ENCODE measurements at regions not wholly inside any gene's neighbourhood (a gene's known extent, or its start where the extent isn't known, plus 50 kb on each side); places are given as distances from the start of the nearest gene placed in this dataset.

GRCh38 chr10:57186201-57186600, 825.1 kb upstream of the ZWINT start:
- Mint-ChIP-seq H3K27me3 (no peaks in the 10 kb centered on the region), H3K9me3 (ENCODE audit: low read depth) (peaks cover 15% of the 10 kb centered on the region), H3K27ac (no peak overlapping the region), H3K36me3 (no peaks in the 10 kb centered on the region), H3K4me1 (ENCODE audit: low read depth) (no peaks in the 10 kb centered on the region), H3K4me3 (no peak overlapping the region)

DNA sequence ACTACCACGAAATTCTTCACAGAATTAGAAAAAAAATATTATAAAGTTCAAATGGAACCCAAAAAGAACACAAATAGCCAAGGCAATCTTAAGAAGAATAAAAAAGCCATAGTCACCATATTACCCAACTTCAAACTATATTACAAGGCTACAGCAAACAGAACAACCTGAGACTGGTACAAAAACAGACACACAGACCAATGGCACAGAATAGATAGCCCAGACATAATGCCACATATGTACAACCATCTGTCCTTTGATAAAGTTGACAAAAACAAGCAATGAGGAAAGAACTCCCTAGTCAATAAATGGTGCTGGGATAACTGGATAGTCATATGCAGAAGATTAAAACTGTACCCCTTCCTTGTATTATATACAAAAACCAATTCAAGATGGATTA, 808.5 kb upstream of the ZWINT start:
- Mint-ChIP-seq H3K27ac (no peak overlapping the region), H3K9me3 (ENCODE audit: low read depth) (peaks cover 21% of the 10 kb centered on the region), H3K4me1 (ENCODE audit: low read depth) (no peaks in the 10 kb centered on the region), H3K27me3 (no peaks in the 10 kb centered on the region), H3K36me3 (no peaks in the 10 kb centered on the region), H3K4me3 (no peak overlapping the region)

- Mint-ChIP-seq H3K36me3 (no peaks in the 10 kb centered on the region), H3K27ac (no peak overlapping the region), H3K4me1 (ENCODE audit: low read depth) (no peaks in the 10 kb centered on the region), H3K9me3 (ENCODE audit: low read depth) (peaks cover 19% of the 10 kb centered on the region), H3K27me3 (no peaks in the 10 kb centered on the region), H3K4me3 (no peak overlapping the region)
Observed at GRCh38 chr10:57168611-57169240, 807.7 kb upstream of the ZWINT start.

GRCh38 chr10:57165671-57166070, 804.6 kb upstream of the ZWINT start:
- H3K36me3 Mint-ChIP-seq, result no peaks in the 10 kb centered on the region
- H3K27me3 Mint-ChIP-seq, result no peaks in the 10 kb centered on the region
- H3K9me3 Mint-ChIP-seq (ENCODE audit: low read depth), result peaks cover 20% of the 10 kb centered on the region
- H3K4me1 Mint-ChIP-seq (ENCODE audit: low read depth), result no peaks in the 10 kb centered on the region
- no peak overlapping the region for H3K4me3 Mint-ChIP-seq
- H3K27ac Mint-ChIP-seq, result no peak overlapping the region

GRCh38 chr10:57162231-57162630, 801.2 kb upstream of the ZWINT start:
- no peak overlapping the region for H3K27ac Mint-ChIP-seq
- H3K27me3 Mint-ChIP-seq, result no peaks in the 10 kb centered on the region
- no peaks in the 10 kb centered on the region for H3K36me3 Mint-ChIP-seq
- H3K4me1 Mint-ChIP-seq (ENCODE audit: low read depth), result no peaks in the 10 kb centered on the region
- H3K9me3 Mint-ChIP-seq (ENCODE audit: low read depth), result peaks cover 15% of the 10 kb centered on the region
- H3K4me3 Mint-ChIP-seq, result no peak overlapping the region

- Mint-ChIP-seq H3K4me1 (ENCODE audit: low read depth) (no peaks in the 10 kb centered on the region), H3K27me3 (no peaks in the 10 kb centered on the region), H3K27ac (no peak overlapping the region), H3K9me3 (ENCODE audit: low read depth) (peaks cover 5% of the 10 kb centered on the region), H3K4me3 (no peak overlapping the region), H3K36me3 (no peaks in the 10 kb centered on the region)
Observed at GRCh38 chr10:57161157-57161556, 800.1 kb upstream of the ZWINT start.

DNA sequence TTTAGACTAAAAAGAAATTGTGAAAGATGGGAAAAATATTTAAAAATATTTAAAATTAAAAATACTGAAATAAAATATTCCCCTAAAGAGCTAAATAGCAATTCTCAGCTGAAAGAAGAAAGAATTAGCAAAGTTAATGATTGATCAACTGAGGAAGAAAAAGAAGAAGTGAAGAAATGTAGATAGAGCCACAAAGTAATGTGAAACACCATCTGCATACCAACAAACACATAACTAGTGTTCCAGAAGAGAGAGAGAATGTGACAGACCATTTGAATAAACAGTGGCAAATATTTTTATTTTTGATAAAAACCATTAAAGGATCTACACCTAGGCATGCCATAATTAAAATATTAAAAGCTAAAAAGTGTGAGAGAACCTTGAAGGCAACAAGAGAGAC, 784.5 kb upstream of the ZWINT start:
- H3K27me3 Mint-ChIP-seq, result no peaks in the 10 kb centered on the region
- no peak overlapping the region for H3K4me3 Mint-ChIP-seq
- H3K4me1 Mint-ChIP-seq (ENCODE audit: low read depth), result no peaks in the 10 kb centered on the region
- H3K27ac Mint-ChIP-seq, result no peak overlapping the region
- H3K9me3 Mint-ChIP-seq (ENCODE audit: low read depth), result peaks cover 9% of the 10 kb centered on the region
- H3K36me3 Mint-ChIP-seq, result no peaks in the 10 kb centered on the region

DNA sequence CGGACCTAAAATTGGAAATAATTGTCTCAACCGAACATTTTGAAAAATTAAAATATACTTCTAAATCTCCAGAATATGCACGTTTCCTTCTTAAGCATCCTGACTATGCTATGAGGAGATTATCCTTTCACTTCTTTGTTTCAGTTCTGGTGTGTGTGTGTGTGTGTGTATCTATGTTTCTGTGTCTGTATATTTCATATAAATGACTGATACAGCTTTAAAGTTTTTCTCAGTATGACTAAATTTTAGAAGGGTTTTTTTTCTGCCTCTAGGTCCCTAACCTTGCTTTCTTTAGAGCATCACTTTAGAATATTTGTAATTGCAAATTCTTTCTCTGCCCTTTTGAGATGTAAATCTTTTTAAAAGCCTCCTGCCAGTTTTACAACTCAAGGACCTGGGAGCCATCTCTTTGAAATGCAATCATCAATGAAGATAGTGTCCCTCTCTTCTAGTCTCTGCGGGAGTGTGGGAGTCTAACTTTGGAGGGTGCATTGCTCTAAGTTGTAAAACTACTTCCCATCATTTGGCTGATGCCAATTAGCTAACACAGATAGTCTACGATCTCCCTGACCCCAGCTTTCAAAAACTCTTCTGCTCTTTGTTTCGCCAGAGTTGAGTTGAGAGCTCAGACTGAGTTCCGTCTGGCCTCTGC, 782.0 kb upstream of the ZWINT start:
- no peaks in the 10 kb centered on the region for H3K36me3 Mint-ChIP-seq
- H3K9me3 Mint-ChIP-seq (ENCODE audit: low read depth), result no peaks in the 10 kb centered on the region
- H3K4me1 Mint-ChIP-seq (ENCODE audit: low read depth), result no peaks in the 10 kb centered on the region
- H3K4me3 Mint-ChIP-seq, result no peak overlapping the region
- no peaks in the 10 kb centered on the region for H3K27me3 Mint-ChIP-seq
- H3K27ac Mint-ChIP-seq, result no peak overlapping the region

GRCh38 chr10:57141708-57142107, 780.6 kb upstream of the ZWINT start:
- Mint-ChIP-seq H3K27me3 (no peaks in the 10 kb centered on the region), H3K4me1 (ENCODE audit: low read depth) (no peaks in the 10 kb centered on the region), H3K9me3 (ENCODE audit: low read depth) (no peaks in the 10 kb centered on the region), H3K27ac (no peak overlapping the region), H3K4me3 (no peak overlapping the region), H3K36me3 (no peaks in the 10 kb centered on the region)

GRCh38 chr10:57119684-57120083, 758.6 kb upstream of the ZWINT start:
- H3K27ac Mint-ChIP-seq, result no peak overlapping the region
- H3K9me3 Mint-ChIP-seq (ENCODE audit: low read depth), result peaks cover 13% of the 10 kb centered on the region
- no peak overlapping the region for H3K4me3 Mint-ChIP-seq
- H3K36me3 Mint-ChIP-seq, result no peaks in the 10 kb centered on the region
- H3K4me1 Mint-ChIP-seq (ENCODE audit: low read depth), result no peaks in the 10 kb centered on the region
- H3K27me3 Mint-ChIP-seq, result no peaks in the 10 kb centered on the region

GRCh38 chr10:57113545-57113944, 752.5 kb upstream of the ZWINT start:
- no peaks in the 10 kb centered on the region for H3K4me1 Mint-ChIP-seq (ENCODE audit: low read depth)
- peaks cover 12% of the 10 kb centered on the region for H3K9me3 Mint-ChIP-seq (ENCODE audit: low read depth)
- no peaks in the 10 kb centered on the region for H3K36me3 Mint-ChIP-seq
- no peak overlapping the region for H3K27ac Mint-ChIP-seq
- H3K4me3 Mint-ChIP-seq, result no peak overlapping the region
- H3K27me3 Mint-ChIP-seq, result no peaks in the 10 kb centered on the region

- peaks cover 7% of the 10 kb centered on the region for H3K9me3 Mint-ChIP-seq (ENCODE audit: low read depth)
- no peak overlapping the region for H3K27ac Mint-ChIP-seq
- H3K27me3 Mint-ChIP-seq, result no peaks in the 10 kb centered on the region
- H3K4me3 Mint-ChIP-seq, result no peak overlapping the region
- H3K36me3 Mint-ChIP-seq, result no peaks in the 10 kb centered on the region
- no peaks in the 10 kb centered on the region for H3K4me1 Mint-ChIP-seq (ENCODE audit: low read depth)
Observed at GRCh38 chr10:57102236-57102635, 741.2 kb upstream of the ZWINT start.

GRCh38 chr10:57098146-57098545, 737.1 kb upstream of the ZWINT start:
- peaks cover 5% of the 10 kb centered on the region for H3K9me3 Mint-ChIP-seq (ENCODE audit: low read depth)
- no peak overlapping the region for H3K4me3 Mint-ChIP-seq
- no peaks in the 10 kb centered on the region for H3K36me3 Mint-ChIP-seq
- no peaks in the 10 kb centered on the region for H3K27me3 Mint-ChIP-seq
- H3K27ac Mint-ChIP-seq, result no peak overlapping the region
- H3K4me1 Mint-ChIP-seq (ENCODE audit: low read depth), result no peaks in the 10 kb centered on the region

DNA sequence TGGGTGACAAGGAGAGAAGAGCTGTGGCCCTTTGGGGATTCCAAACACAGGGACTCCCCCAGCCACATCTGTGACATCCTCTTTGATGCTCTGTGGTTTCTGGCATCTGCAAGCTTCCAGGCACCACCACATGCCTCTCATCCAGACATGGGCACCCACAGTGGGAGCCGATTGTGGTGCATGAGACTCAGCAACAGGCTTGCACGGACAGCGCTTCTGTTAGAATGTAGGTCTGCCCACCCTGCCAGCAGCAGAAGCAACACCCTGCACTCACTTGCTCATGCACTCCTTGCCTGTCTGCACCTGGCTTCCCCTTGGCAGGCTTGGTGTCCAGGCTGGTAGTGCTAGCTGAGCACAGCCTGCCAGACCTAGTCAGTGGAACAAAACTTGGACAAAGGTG, 735.0 kb upstream of the ZWINT start:
- Mint-ChIP-seq H3K36me3 (no peaks in the 10 kb centered on the region), H3K27ac (no peak overlapping the region), H3K9me3 (ENCODE audit: low read depth) (peaks cover 15% of the 10 kb centered on the region), H3K4me1 (ENCODE audit: low read depth) (no peaks in the 10 kb centered on the region), H3K4me3 (no peak overlapping the region), H3K27me3 (no peaks in the 10 kb centered on the region)

DNA sequence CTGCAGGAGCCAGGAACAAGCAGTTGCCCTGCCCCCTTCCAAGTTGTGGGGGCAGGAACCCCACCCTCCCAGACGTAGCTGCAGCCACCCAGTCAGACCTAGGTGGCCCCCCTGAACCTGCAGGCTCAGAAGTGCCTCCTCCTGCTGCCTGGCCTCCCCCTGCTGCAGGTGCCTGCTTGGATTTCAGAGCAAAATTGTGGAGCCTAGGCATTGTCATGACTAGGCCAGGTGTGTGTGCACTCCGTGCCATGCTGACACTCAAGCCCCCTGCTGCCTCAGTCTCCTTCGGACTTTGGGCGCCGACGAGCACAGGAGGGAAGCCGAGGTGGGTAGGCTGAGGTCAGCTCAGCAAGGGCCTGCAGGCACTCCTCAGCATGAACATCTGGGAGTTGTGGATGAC, 733.9 kb upstream of the ZWINT start:
- no peaks in the 10 kb centered on the region for H3K36me3 Mint-ChIP-seq
- H3K9me3 Mint-ChIP-seq (ENCODE audit: low read depth), result peaks cover 15% of the 10 kb centered on the region
- H3K4me3 Mint-ChIP-seq, result no peak overlapping the region

DNA sequence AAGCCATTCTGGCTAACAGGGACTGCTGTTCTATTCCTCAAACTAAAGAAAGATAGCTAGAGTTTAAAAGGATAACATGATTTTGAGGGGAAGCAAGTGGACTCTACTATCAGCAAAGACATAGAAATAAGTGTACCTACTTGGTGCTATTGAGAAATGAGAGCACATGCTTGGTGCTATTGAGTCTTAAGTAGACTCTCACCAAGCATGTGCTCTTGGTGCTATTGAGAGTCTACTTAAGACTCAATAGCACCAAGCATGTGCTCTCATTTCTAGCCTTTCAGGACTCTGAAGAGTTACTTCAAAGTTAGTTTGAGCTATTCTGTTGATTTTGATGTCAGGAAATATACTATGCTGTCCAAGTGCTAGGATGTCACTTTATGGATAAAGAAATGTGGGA, 733.0 kb upstream of the ZWINT start:
- Mint-ChIP-seq H3K36me3 (no peaks in the 10 kb centered on the region), H3K27ac (no peak overlapping the region), H3K27me3 (no peaks in the 10 kb centered on the region), H3K4me3 (no peak overlapping the region), H3K9me3 (ENCODE audit: low read depth) (peaks cover 15% of the 10 kb centered on the region), H3K4me1 (ENCODE audit: low read depth) (no peaks in the 10 kb centered on the region)

More for the DNA sequence above, 733.9 kb upstream of the ZWINT start:
- Mint-ChIP-seq H3K27ac (no peak overlapping the region), H3K27me3 (no peaks in the 10 kb centered on the region), H3K4me1 (ENCODE audit: low read depth) (no peaks in the 10 kb centered on the region)
